BJ (cell line): ENCODE measurements at regions not wholly inside any gene's neighbourhood (a gene's known extent, or its start where the extent isn't known, plus 50 kb on each side); places are given as distances from the start of the nearest gene placed in this dataset.

ENCODE experiments used
- CTCF ChIA-PET: fragments of 350-600 bp; formaldehyde crosslinking; extraction: SDS; loops from one replicate; lab custom pipeline; 2021; ENCODE audit warnings: antibody characterized with exemption, inconsistent platforms; lab: Yijun Ruan, JAX
- POLR2A ChIA-PET: fragments of 300-600 bp; sonication (Branson Sonifier 250); formaldehyde crosslinking; extraction: SDS; loops from one replicate; lab custom pipeline; 2021; ENCODE audit warnings: antibody characterized with exemption; lab: Charles Lee
- DNase-seq: peaks from one replicate; pipeline ENCODE4 v3.0.0-alpha.2; 2011; ENCODE audit warnings: low read depth
- H3K27me3 ChIP-seq: 2 replicates; pipeline ENCODE4 v1.6.0; 2011; ENCODE audit warnings: low read length; ENCODE audit not compliant: control insufficient read depth, insufficient read depth
- H3K36me3 ChIP-seq: 2 replicates; pipeline ENCODE4 v1.5.1; 2011; ENCODE audit warnings: low read length; ENCODE audit not compliant: control insufficient read depth, insufficient read depth
- H3K4me3 ChIP-seq: 2 replicates; pipeline ENCODE4 v1.5.1; 2011; ENCODE audit warnings: low read depth, mild to moderate bottlenecking, control low read depth, low read length
- TF ChIP-seq, protein P1 (sequence below): IDR thresholded peaks from 2 replicates; pipeline ENCODE4 v1.5.1; 2011; ENCODE audit warnings: low read depth, mild to moderate bottlenecking, control low read depth, inconsistent platforms, low read length, moderate library complexity; ENCODE audit not compliant: insufficient read depth

- TF ChIP-seq, protein P1, sequence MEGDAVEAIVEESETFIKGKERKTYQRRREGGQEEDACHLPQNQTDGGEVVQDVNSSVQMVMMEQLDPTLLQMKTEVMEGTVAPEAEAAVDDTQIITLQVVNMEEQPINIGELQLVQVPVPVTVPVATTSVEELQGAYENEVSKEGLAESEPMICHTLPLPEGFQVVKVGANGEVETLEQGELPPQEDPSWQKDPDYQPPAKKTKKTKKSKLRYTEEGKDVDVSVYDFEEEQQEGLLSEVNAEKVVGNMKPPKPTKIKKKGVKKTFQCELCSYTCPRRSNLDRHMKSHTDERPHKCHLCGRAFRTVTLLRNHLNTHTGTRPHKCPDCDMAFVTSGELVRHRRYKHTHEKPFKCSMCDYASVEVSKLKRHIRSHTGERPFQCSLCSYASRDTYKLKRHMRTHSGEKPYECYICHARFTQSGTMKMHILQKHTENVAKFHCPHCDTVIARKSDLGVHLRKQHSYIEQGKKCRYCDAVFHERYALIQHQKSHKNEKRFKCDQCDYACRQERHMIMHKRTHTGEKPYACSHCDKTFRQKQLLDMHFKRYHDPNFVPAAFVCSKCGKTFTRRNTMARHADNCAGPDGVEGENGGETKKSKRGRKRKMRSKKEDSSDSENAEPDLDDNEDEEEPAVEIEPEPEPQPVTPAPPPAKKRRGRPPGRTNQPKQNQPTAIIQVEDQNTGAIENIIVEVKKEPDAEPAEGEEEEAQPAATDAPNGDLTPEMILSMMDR, result no peak
- no peak for DNase-seq
- Histone ChIP-seq H3K36me3 (no peaks in the 10 kb centered on the region), H3K4me3 (no peak overlapping the region), H3K27me3 (no peaks in the 10 kb centered on the region)
- ChIA-PET POLR2A (no interaction called here), CTCF (no interaction called here)
These were observed 672.8 kb downstream of the PCDH7 start for GRCh38 chr4:31392923-31393322.

GRCh38 chr4:31408121-31408520, 688.0 kb downstream of the PCDH7 start:
- H3K27me3 ChIP-seq, result no peaks in the 10 kb centered on the region
- POLR2A ChIA-PET, result no interaction called here
- TF ChIP-seq, protein P1, result no peak
- H3K36me3 ChIP-seq, result no peaks in the 10 kb centered on the region
- no peak overlapping the region for H3K4me3 ChIP-seq
- CTCF ChIA-PET, result no interaction called here
- no peak for DNase-seq

- no peaks in the 10 kb centered on the region for H3K36me3 ChIP-seq
- no peaks in the 10 kb centered on the region for H3K27me3 ChIP-seq
- TF ChIP-seq, protein P1, result no peak
- POLR2A ChIA-PET, result no interaction called here
- no peak for DNase-seq
- CTCF ChIA-PET, result no interaction called here
- H3K4me3 ChIP-seq, result no peak overlapping the region
These were observed 691.4 kb downstream of the PCDH7 start for GRCh38 chr4:31411565-31411964.

DNA sequence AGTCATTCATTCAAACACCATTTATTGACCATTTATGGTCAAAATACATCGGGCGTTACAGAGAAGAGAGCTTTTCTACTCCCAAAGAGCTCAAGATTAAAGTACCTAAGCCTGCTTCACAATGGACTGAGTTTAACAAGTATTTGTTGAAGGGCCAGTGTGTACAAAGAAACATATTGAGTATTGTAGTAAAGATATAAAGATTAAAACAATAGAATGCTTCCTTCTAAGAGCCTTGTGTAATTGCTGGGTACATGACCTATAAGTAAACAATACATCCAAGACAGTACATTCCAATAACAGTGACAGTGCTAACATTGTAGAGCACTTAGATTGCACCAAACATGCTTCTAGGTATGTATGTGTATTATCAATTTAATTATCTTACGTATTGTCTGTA, 695.5 kb downstream of the PCDH7 start:
- ChIA-PET POLR2A (no interaction called here), CTCF (no interaction called here)
- Histone ChIP-seq H3K4me3 (no peak overlapping the region), H3K36me3 (no peaks in the 10 kb centered on the region), H3K27me3 (no peaks in the 10 kb centered on the region)
- TF ChIP-seq, protein P1, result no peak
- no peak for DNase-seq

GRCh38 chr4:31416498-31416897, 696.3 kb downstream of the PCDH7 start:
- DNase-seq, result no peak
- ChIA-PET POLR2A (no interaction called here), CTCF (no interaction called here)

More at GRCh38 chr4:31416498-31416897, 696.3 kb downstream of the PCDH7 start:
- Histone ChIP-seq H3K36me3 (no peaks in the 10 kb centered on the region), H3K4me3 (no peak overlapping the region), H3K27me3 (no peaks in the 10 kb centered on the region)
- TF ChIP-seq, protein P1, result no peak
